HG02852 (cell line): ENCODE measurements at regions not wholly inside any gene's neighbourhood (a gene's known extent, or its start where the extent isn't known, plus 50 kb on each side); places are given as distances from the start of the nearest gene placed in this dataset.
A peak's percentile ranks its signal among the peaks of the same experiment; 100 is the strongest.

Experiments used
- ATAC-seq: cut with Tn5 transposase; IDR thresholded peaks from one replicate; pipeline ENCODE4 v1.9.1; 2021; ENCODE audit warnings: mild to moderate bottlenecking, moderate library complexity; ENCODE audit not compliant: unreplicated experiment

- ATAC-seq: no peak
Observed at GRCh38 chr10:105992928-105993327, 1171.6 kb downstream of the SORCS1 start.

- no peak for ATAC-seq
Observed at GRCh38 chr10:105990529-105990928, 1174.0 kb downstream of the SORCS1 start.

GRCh38 chr10:105989995-105990394, 1174.5 kb downstream of the SORCS1 start:
- no peak for ATAC-seq

GRCh38 chr10:105988848-105989247, 1175.7 kb downstream of the SORCS1 start:
- no peak for ATAC-seq

- no peak for ATAC-seq
Observed at GRCh38 chr10:105986912-105987635, 1177.4 kb downstream of the SORCS1 start.

GRCh38 chr10:105986486-105986885, 1178.0 kb downstream of the SORCS1 start:
- ATAC-seq: no peak

GRCh38 chr10:105982735-105983134, 1181.8 kb downstream of the SORCS1 start:
- no peak for ATAC-seq

GRCh38 chr10:105981679-105982078, 1182.8 kb downstream of the SORCS1 start:
- no peak for ATAC-seq

- ATAC-seq: no peak
Observed at GRCh38 chr10:105974803-105975456, 1189.6 kb downstream of the SORCS1 start.

GRCh38 chr10:105973902-105974301, 1190.6 kb downstream of the SORCS1 start:
- no peak for ATAC-seq

GRCh38 chr10:105973360-105973759, 1191.1 kb downstream of the SORCS1 start:
- ATAC-seq: no peak

- ATAC-seq: no peak
Observed at GRCh38 chr10:105971460-105971859, 1193.0 kb downstream of the SORCS1 start.

GRCh38 chr10:105969884-105970377, 1194.6 kb downstream of the SORCS1 start:
- no peak for ATAC-seq

GRCh38 chr10:105968666-105969065, 1195.8 kb downstream of the SORCS1 start:
- no peak for ATAC-seq

- no peak for ATAC-seq
Observed at GRCh38 chr10:105967256-105967655, 1197.2 kb downstream of the SORCS1 start.

GRCh38 chr10:105965141-105965540, 1199.4 kb downstream of the SORCS1 start:
- no peak for ATAC-seq

GRCh38 chr10:105964009-105964408, 1200.5 kb downstream of the SORCS1 start:
- no peak for ATAC-seq

- no peak for ATAC-seq
Observed at GRCh38 chr10:105963334-105963884, 1201.1 kb downstream of the SORCS1 start.

GRCh38 chr10:105956550-105956949, 1208.0 kb downstream of the SORCS1 start:
- peak; percentile 38 for ATAC-seq

- no peak for ATAC-seq
Observed at GRCh38 chr10:105953861-105954260, 1210.6 kb downstream of the SORCS1 start.

GRCh38 chr10:105953056-105953455, 1211.5 kb downstream of the SORCS1 start:
- ATAC-seq: no peak

GRCh38 chr10:105952153-105952552, 1212.4 kb downstream of the SORCS1 start:
- ATAC-seq: peak; percentile 93
